T-helper 2 cell treated with Interferon-gamma antibody and Interleukin-4, amounts not matched to agents 5 μg/mL and 100 μg/mL, for 36 hours (primary cell): ENCODE measurements at regions not wholly inside any gene's neighbourhood (a gene's known extent, or its start where the extent isn't known, plus 50 kb on each side); places are given as distances from the start of the nearest gene placed in this dataset.

ENCODE experiments used
- DNase-seq: peaks from one replicate; pipeline ENCODE4 v3.0.0; 2021; ENCODE audit warnings: low spot score
- H3K27ac Mint-ChIP-seq: one replicate; pipeline ENCODE4 v1.8.0; 2021; ENCODE audit warnings: mild to moderate bottlenecking, mixed read lengths
- H3K27me3 Mint-ChIP-seq: one replicate; pipeline ENCODE4 v1.8.0; 2021; ENCODE audit warnings: low read depth, mixed read lengths
- H3K36me3 Mint-ChIP-seq: one replicate; pipeline ENCODE4 v1.8.0; 2021; ENCODE audit warnings: low read depth, mixed read lengths
- H3K4me1 Mint-ChIP-seq: one replicate; pipeline ENCODE4 v1.8.0; 2021; ENCODE audit warnings: low read depth, mixed read lengths
- H3K4me3 Mint-ChIP-seq: one replicate; pipeline ENCODE4 v1.8.0; 2022; ENCODE audit warnings: mild to moderate bottlenecking, moderate library complexity, mixed read lengths
- H3K9me3 Mint-ChIP-seq: one replicate; pipeline ENCODE4 v1.8.0; 2021; ENCODE audit warnings: mixed read lengths

GRCh38 chr3:106014518-106014917, 145.7 kb upstream of the CBLB start:
- no peak for DNase-seq
- no peaks in the 10 kb centered on the region for H3K27me3 Mint-ChIP-seq
- H3K9me3 Mint-ChIP-seq, result peaks cover 18% of the 10 kb centered on the region
- H3K36me3 Mint-ChIP-seq, result peaks cover 5% of the 10 kb centered on the region
- H3K4me1 Mint-ChIP-seq, result peaks cover 13% of the 10 kb centered on the region
- H3K27ac Mint-ChIP-seq, result no peak overlapping the region
- H3K4me3 Mint-ChIP-seq, result no peak overlapping the region

- Mint-ChIP-seq H3K36me3 (peaks cover 5% of the 10 kb centered on the region), H3K27me3 (no peaks in the 10 kb centered on the region), H3K4me1 (peaks cover 13% of the 10 kb centered on the region), H3K9me3 (peaks cover 14% of the 10 kb centered on the region), H3K27ac (no peak overlapping the region), H3K4me3 (no peak overlapping the region)
- DNase-seq, result no peak
Measured at GRCh38 chr3:106014971-106015370, 146.2 kb upstream of the CBLB start.

- Mint-ChIP-seq H3K27me3 (no peaks in the 10 kb centered on the region), H3K4me1 (no peaks in the 10 kb centered on the region), H3K9me3 (peaks cover 6% of the 10 kb centered on the region), H3K36me3 (peaks cover 2% of the 10 kb centered on the region), H3K27ac (no peak overlapping the region), H3K4me3 (no peak overlapping the region)
- no peak for DNase-seq
Measured at GRCh38 chr3:106018102-106018501, 149.3 kb upstream of the CBLB start.

GRCh38 chr3:106018929-106019550, 150.2 kb upstream of the CBLB start:
- Mint-ChIP-seq H3K27me3 (no peaks in the 10 kb centered on the region), H3K27ac (no peak overlapping the region), H3K4me3 (no peak overlapping the region), H3K9me3 (peaks cover 6% of the 10 kb centered on the region), H3K4me1 (no peaks in the 10 kb centered on the region), H3K36me3 (peaks cover 2% of the 10 kb centered on the region)
- no peak for DNase-seq

GRCh38 chr3:106022913-106023312, 154.1 kb upstream of the CBLB start:
- Mint-ChIP-seq H3K9me3 (peaks cover 9% of the 10 kb centered on the region), H3K27ac (no peak overlapping the region), H3K36me3 (peaks cover 4% of the 10 kb centered on the region), H3K27me3 (no peaks in the 10 kb centered on the region), H3K4me3 (no peak overlapping the region), H3K4me1 (peaks cover 5% of the 10 kb centered on the region)
- DNase-seq, result no peak

GRCh38 chr3:106025151-106025722, 156.4 kb upstream of the CBLB start:
- Mint-ChIP-seq H3K36me3 (peaks cover 4% of the 10 kb centered on the region), H3K4me1 (peaks cover 5% of the 10 kb centered on the region), H3K27me3 (no peaks in the 10 kb centered on the region), H3K27ac (no peak overlapping the region), H3K9me3 (peaks cover 13% of the 10 kb centered on the region), H3K4me3 (no peak overlapping the region)
- DNase-seq, result no peak

GRCh38 chr3:106029954-106030626, 161.3 kb upstream of the CBLB start:
- Mint-ChIP-seq H3K4me3 (no peak overlapping the region), H3K27ac (no peak overlapping the region)
- DNase-seq, result no peak

GRCh38 chr3:106030627-106030963, 161.8 kb upstream of the CBLB start:
- DNase-seq, result no peak
- peaks cover 11% of the 10 kb centered on the region for H3K9me3 Mint-ChIP-seq
- no peak overlapping the region for H3K4me3 Mint-ChIP-seq
- peaks cover 2% of the 10 kb centered on the region for H3K36me3 Mint-ChIP-seq
- H3K4me1 Mint-ChIP-seq, result no peaks in the 10 kb centered on the region
- H3K27me3 Mint-ChIP-seq, result no peaks in the 10 kb centered on the region
- no peak overlapping the region for H3K27ac Mint-ChIP-seq

More at GRCh38 chr3:106029954-106030626, 161.3 kb upstream of the CBLB start:
- H3K4me1 Mint-ChIP-seq, result peaks cover 2% of the 10 kb centered on the region
- no peaks in the 10 kb centered on the region for H3K27me3 Mint-ChIP-seq
- peaks cover 11% of the 10 kb centered on the region for H3K9me3 Mint-ChIP-seq
- H3K36me3 Mint-ChIP-seq, result peaks cover 2% of the 10 kb centered on the region

- no peaks in the 10 kb centered on the region for H3K4me1 Mint-ChIP-seq
- no peak overlapping the region for H3K4me3 Mint-ChIP-seq
- H3K27ac Mint-ChIP-seq, result no peak overlapping the region
- H3K9me3 Mint-ChIP-seq, result peaks cover 14% of the 10 kb centered on the region
- no peaks in the 10 kb centered on the region for H3K36me3 Mint-ChIP-seq
- DNase-seq, result no peak
- H3K27me3 Mint-ChIP-seq, result no peaks in the 10 kb centered on the region
Measured at GRCh38 chr3:106032479-106032878, 163.7 kb upstream of the CBLB start.

GRCh38 chr3:106033654-106034053, 164.8 kb upstream of the CBLB start:
- no peak overlapping the region for H3K27ac Mint-ChIP-seq
- DNase-seq, result no peak
- H3K4me1 Mint-ChIP-seq, result no peaks in the 10 kb centered on the region
- no peaks in the 10 kb centered on the region for H3K36me3 Mint-ChIP-seq
- no peak overlapping the region for H3K4me3 Mint-ChIP-seq
- no peaks in the 10 kb centered on the region for H3K27me3 Mint-ChIP-seq
- peaks cover 16% of the 10 kb centered on the region for H3K9me3 Mint-ChIP-seq

GRCh38 chr3:106034313-106034712, 165.5 kb upstream of the CBLB start:
- no peak overlapping the region for H3K27ac Mint-ChIP-seq
- H3K9me3 Mint-ChIP-seq, result peaks cover 10% of the 10 kb centered on the region
- H3K4me1 Mint-ChIP-seq, result no peaks in the 10 kb centered on the region
- H3K36me3 Mint-ChIP-seq, result no peaks in the 10 kb centered on the region
- DNase-seq, result no peak
- H3K4me3 Mint-ChIP-seq, result no peak overlapping the region
- H3K27me3 Mint-ChIP-seq, result no peaks in the 10 kb centered on the region

- H3K27me3 Mint-ChIP-seq, result no peaks in the 10 kb centered on the region
- peaks cover 11% of the 10 kb centered on the region for H3K9me3 Mint-ChIP-seq
- peaks cover 6% of the 10 kb centered on the region for H3K36me3 Mint-ChIP-seq
- no peak overlapping the region for H3K4me3 Mint-ChIP-seq
- no peak overlapping the region for H3K27ac Mint-ChIP-seq
- no peak for DNase-seq
- H3K4me1 Mint-ChIP-seq, result peaks cover 5% of the 10 kb centered on the region
Measured at GRCh38 chr3:106035619-106036018, 166.8 kb upstream of the CBLB start.

- no peaks in the 10 kb centered on the region for H3K27me3 Mint-ChIP-seq
- H3K4me3 Mint-ChIP-seq, result no peak overlapping the region
- peaks cover 11% of the 10 kb centered on the region for H3K9me3 Mint-ChIP-seq
- no peak overlapping the region for H3K27ac Mint-ChIP-seq
- H3K4me1 Mint-ChIP-seq, result peaks cover 5% of the 10 kb centered on the region
- DNase-seq, result no peak
- peaks cover 6% of the 10 kb centered on the region for H3K36me3 Mint-ChIP-seq
Measured at GRCh38 chr3:106036696-106037095, 167.9 kb upstream of the CBLB start.

- Mint-ChIP-seq H3K36me3 (peaks cover 8% of the 10 kb centered on the region), H3K4me1 (peaks cover 11% of the 10 kb centered on the region), H3K27ac (no peak overlapping the region), H3K27me3 (no peaks in the 10 kb centered on the region), H3K4me3 (no peak overlapping the region), H3K9me3 (peaks cover 14% of the 10 kb centered on the region)
- no peak for DNase-seq
Measured at GRCh38 chr3:106047221-106047620, 178.4 kb upstream of the CBLB start.
